Ovary (tissue), 7 donors: ENCODE measurements at regions not wholly inside any gene's neighbourhood (a gene's known extent, or its start where the extent isn't known, plus 50 kb on each side); places are given as distances from the start of the nearest gene placed in this dataset.

Experiments used
- DNase-seq, 5 donors: peaks; one replicate each; pipeline ENCODE4 v3.0.0-alpha.2; 2019 to 2020
- H3K27ac ChIP-seq, 2 donors: fragments of 200-600 bp; one replicate each; pipeline versions ENCODE4 v1.5.1 to v1.8.0; 2019 to 2022
- H3K27me3 ChIP-seq: fragments of 200-600 bp; one replicate; pipeline ENCODE4 v1.8.0; 2022
- H3K36me3 ChIP-seq: fragments of 200-600 bp; sonication (generic); one replicate; pipeline ENCODE4 v1.5.1; 2019
- H3K4me1 ChIP-seq: one replicate; pipeline ENCODE4 v1.8.1; 2013; ENCODE audit warnings: mild to moderate bottlenecking, moderate library complexity; ENCODE audit not compliant: insufficient read depth
- H3K4me3 ChIP-seq: fragments of 200-600 bp; sonication (generic); one replicate; pipeline ENCODE4 v1.5.1; 2017
- H3K9me3 ChIP-seq, 2 donors: fragments of 200-600 bp in 1 of 2; sonication (generic) in 1 of 2; one replicate each; pipeline versions ENCODE4 v1.5.1 to v1.8.1; 2013 to 2019; ENCODE audit warnings: mild to moderate bottlenecking in 1 of 2, moderate library complexity in 1 of 2
- CTCF ChIP-seq, 3 donors: fragments of 450-650 bp in 2 of 3; fragments of 200-600 bp in 1 of 3; IDR thresholded peaks; one replicate each; pipeline versions ENCODE4 v1.5.1 to v1.8.0; 2016 to 2022; ENCODE audit warnings: antibody characterized with exemption in 3 of 3, mild to moderate bottlenecking in 1 of 3
- EP300 ChIP-seq: sonication (generic); formaldehyde crosslinking; IDR thresholded peaks from one replicate; pipeline ENCODE4 v1.6.1; 2017; ENCODE audit warnings: antibody characterized with exemption
- POLR2A ChIP-seq: fragments of 450-650 bp; IDR thresholded peaks from one replicate; pipeline ENCODE4 v1.6.1; 2017; ENCODE audit warnings: antibody characterized with exemption, mild to moderate bottlenecking, moderate library complexity
- WGBS, 3 donors: extraction: QIAGEN DNeasy Blood & Tissue Kit in 1 of 3; methylation state at CpG; one replicate each; pipeline versions ENCODE4 v1.1.5 to v1.1.7; 2013 to 2017; 5-methylcytosine and 5-hydroxymethylcytosine counted together
- intact Hi-C, 4 donors: fragments of 100-400 bp; cut with DNase I; formaldehyde crosslinking; loops; one replicate each; pipeline versions ENCODE4 v1.11.0 to v1.15.1; 2022 to 2023
- donor health status: DM: no; HTN: no; CAD: no; lungs with moderate emphysema.
- donor health status: DM: no; HTN: no; CAD: no.
- donor health status: Bipolar disorder and iron deficiency.
- donor health status: DM: no; HTN: no; CAD: no.
- donor health status: DM: yes; HTN: yes; CAD: no.

- no peak for TF ChIP-seq CTCF (IDR thresholded peaks at IDR 0.05)
- TF ChIP-seq EP300 = no peak
- no peak for TF ChIP-seq POLR2A
- DNase-seq = no peak
- intact Hi-C loops = no loop called here
- Histone ChIP-seq H3K27ac (no peak overlapping the region), H3K27me3 (no peaks in the 10 kb centered on the region), H3K4me1 (no peaks in the 10 kb centered on the region), H3K36me3 (no peaks in the 10 kb centered on the region), H3K9me3 (no peaks in the 10 kb centered on the region), H3K4me3 (no peak overlapping the region)
- WGBS, 3 donors = 64 to 67% (median 65%) methylated on average over 4 of the region's 4 CpGs
Measured at GRCh38 chrX:4655743-4656142, 942.3 kb upstream of the PRKX start.

- Histone ChIP-seq H3K4me3 (no peak overlapping the region), H3K27ac (no peak overlapping the region), H3K4me1 (no peaks in the 10 kb centered on the region), H3K36me3 (no peaks in the 10 kb centered on the region), H3K27me3 (no peaks in the 10 kb centered on the region), H3K9me3 (no peaks in the 10 kb centered on the region)
- TF ChIP-seq POLR2A = no peak
- TF ChIP-seq EP300 = no peak
- TF ChIP-seq CTCF (IDR thresholded peaks at IDR 0.05) = no peak
- DNase-seq = no peak
- intact Hi-C loops = no loop called here
- WGBS, 3 donors = 91 to 95% (median 93%) methylated on average over 2 of the region's 2 CpGs
Measured at GRCh38 chrX:4642114-4642513, 928.7 kb upstream of the PRKX start.

- TF ChIP-seq EP300 (no peak), POLR2A (no peak), CTCF (IDR thresholded peaks at IDR 0.05) (no peak)
- no peaks in the 10 kb centered on the region for H3K27me3 ChIP-seq
- no peaks in the 10 kb centered on the region for H3K36me3 ChIP-seq
- no peaks in the 10 kb centered on the region for H3K9me3 ChIP-seq
- intact Hi-C loops = no loop called here
- H3K4me3 ChIP-seq = no peak overlapping the region
- DNase-seq = no peak
- no peaks in the 10 kb centered on the region for H3K4me1 ChIP-seq
- 83 to 91% (median 84%) methylated on average over 4 of the region's 4 CpGs for WGBS, 3 donors
- no peak overlapping the region for H3K27ac ChIP-seq
Measured at GRCh38 chrX:4638036-4638435, 924.6 kb upstream of the PRKX start.

GRCh38 chrX:4627414-4627813, 914.0 kb upstream of the PRKX start:
- Histone ChIP-seq H3K4me3 (no peak overlapping the region), H3K27ac (no peak overlapping the region), H3K27me3 (no peaks in the 10 kb centered on the region), H3K36me3 (no peaks in the 10 kb centered on the region), H3K9me3 (no peaks in the 10 kb centered on the region), H3K4me1 (no peaks in the 10 kb centered on the region)
- TF ChIP-seq POLR2A (no peak), CTCF (IDR thresholded peaks at IDR 0.05) (no peak), EP300 (no peak)
- no peak for DNase-seq
- WGBS, 3 donors = 1 to 12% (median 3%) methylated on average over 1 of the region's 1 CpG
- intact Hi-C loops = no loop called here
